Esophagus squamous epithelium (tissue), 4 donors: ENCODE measurements at regions not wholly inside any gene's neighbourhood (a gene's known extent, or its start where the extent isn't known, plus 50 kb on each side); places are given as distances from the start of the nearest gene placed in this dataset.

Experiments
- CTCF ChIP-seq, 6 experiments: fragments of 450-650 bp in 4 of 6; fragments of 200-600 bp in 2 of 6; sonication (generic) in 2 of 6; IDR thresholded peaks; one replicate each; pipeline ENCODE4 v1.5.1; 2016 to 2019; ENCODE audit warnings: antibody characterized with exemption in 6 of 6, mild to moderate bottlenecking in 4 of 6, moderate library complexity in 4 of 6
- POLR2A ChIP-seq, 4 donors: fragments of 450-650 bp; IDR thresholded peaks; one replicate each; pipeline ENCODE4 v1.6.1; 2017; ENCODE audit warnings: antibody characterized with exemption in 4 of 4, mild to moderate bottlenecking in 4 of 4, moderate library complexity in 3 of 4

DNA sequence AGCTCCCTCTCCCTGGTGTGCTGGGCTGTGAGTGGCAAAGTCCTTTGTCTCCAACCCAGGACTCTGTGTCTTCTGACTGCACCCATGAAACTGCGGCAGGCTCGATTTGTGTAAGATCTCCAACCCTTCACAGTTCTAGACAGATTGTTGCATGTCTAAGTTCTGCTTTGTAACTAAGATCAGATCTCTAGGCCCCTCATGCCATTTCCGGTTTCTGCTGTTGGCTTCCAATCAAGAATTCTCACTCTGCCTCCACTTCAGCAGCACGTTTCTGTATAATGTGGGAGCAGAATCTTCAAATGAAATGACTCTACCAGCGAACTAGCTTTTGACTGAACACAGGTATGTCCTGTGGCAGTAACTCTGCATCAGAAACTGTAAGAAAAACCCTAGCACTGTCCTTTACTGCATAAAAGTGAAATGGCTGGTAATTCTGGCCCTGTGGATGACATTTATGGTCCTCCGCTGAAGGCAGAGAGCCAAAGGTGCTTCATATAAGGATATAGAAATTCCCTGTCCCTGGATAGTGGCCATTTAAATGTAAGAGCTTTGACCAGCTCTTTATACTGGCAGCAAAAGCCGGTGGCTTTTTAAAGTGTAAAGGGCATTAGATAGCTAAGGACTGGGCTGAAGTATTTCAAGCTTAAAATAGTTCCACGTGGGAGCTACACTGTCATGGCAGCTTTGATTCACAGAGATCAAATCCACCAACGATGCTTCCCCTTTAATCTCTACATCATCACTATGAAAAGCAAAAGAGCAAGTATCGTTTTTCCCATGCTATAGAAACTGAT is 319.0 kb upstream of the CDH6 start:
- TF ChIP-seq CTCF (IDR thresholded peaks at IDR 0.05) (no peak), POLR2A (IDR thresholded peaks at IDR 0.05) (no peak)
